ENCODE measurements at regions not wholly inside any gene's neighbourhood (a gene's known extent, or its start where the extent isn't known, plus 50 kb on each side); places are given as distances from the start of the nearest gene placed in this dataset.

- no peak for DNase-seq
- no peak overlapping the region for H3K27ac ChIP-seq
- TF ChIP-seq CTCF (IDR thresholded peaks at IDR 0.05; ENCODE audit: low read depth, low read length), result no peak
Measured at GRCh38 chr16:86335266-86336172, 174.8 kb upstream of the FOXF1 start.

DNA sequence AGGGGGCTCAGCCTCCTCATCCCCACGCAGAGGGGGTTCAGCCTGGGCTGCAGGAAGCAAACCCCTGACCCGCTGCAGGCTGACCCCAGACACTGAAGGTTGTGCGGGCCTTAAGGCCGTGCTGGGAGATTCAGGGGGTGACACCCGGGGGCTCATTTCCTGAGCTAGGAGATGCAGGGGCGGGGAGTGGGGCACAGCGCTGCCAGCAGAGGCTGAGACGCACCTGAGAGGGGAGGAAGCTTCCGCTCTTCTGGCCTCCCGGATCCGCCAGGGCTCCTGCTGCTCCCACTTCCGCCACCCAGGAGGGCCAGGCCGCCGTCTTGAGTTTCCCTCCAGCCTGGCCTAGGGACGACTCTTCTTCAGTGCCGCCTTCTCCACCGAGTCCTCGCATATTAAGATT lies 173.2 kb upstream of the FOXF1 start:
- H3K9me3 ChIP-seq (ENCODE audit: severe bottlenecking), result no peaks in the 10 kb centered on the region
- no peak for TF ChIP-seq CTCF (IDR thresholded peaks at IDR 0.05; ENCODE audit: low read depth, low read length)

More at GRCh38 chr16:86335266-86336172, 174.8 kb upstream of the FOXF1 start:
- H3K9me3 ChIP-seq (ENCODE audit: severe bottlenecking), result no peaks in the 10 kb centered on the region
- no peaks in the 10 kb centered on the region for H3K36me3 ChIP-seq
- H3K4me3 ChIP-seq (ENCODE audit: low read depth, low read length), result no peak overlapping the region
- no peaks in the 10 kb centered on the region for H3K27me3 ChIP-seq (ENCODE audit: insufficient read depth, low read depth, severe bottlenecking)

DNA sequence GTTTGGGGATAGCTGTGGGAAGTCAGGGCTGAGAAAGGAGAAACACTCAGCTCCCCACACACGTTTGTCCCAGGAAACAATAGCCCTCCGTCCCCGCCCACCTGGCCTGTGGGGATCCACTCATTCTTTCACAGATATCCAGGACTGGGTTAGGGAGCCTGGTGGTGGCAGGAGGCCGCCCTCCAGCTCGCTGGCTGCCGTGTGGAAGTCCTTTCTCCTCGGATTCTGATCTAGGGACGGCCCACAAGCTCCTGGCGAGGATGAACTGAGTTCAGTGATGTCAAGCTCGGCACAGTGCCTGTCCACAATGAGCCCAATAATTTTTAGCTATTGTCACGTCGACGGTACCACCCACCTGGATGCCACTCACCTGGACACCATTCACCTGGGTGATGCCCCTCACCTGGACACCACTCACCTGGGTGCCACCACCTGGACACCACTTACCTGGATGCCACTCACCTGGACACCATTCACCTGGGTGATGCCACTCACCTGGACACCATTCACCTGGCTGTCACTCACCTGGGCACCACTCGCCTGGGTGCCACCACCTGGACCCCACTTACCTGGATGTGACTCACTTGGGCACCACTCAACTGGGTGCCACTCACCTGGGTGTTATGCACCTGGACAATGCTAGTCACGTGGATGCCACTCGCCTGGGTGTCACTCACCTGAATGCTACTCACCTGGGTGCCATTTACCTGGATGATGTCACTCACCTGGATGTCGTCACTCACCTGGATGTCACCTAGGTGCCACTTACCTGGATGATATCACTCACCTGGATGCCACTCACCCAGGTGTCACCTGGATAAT lies 172.5 kb upstream of the FOXF1 start:
- no peaks in the 10 kb centered on the region for H3K27me3 ChIP-seq (ENCODE audit: insufficient read depth, low read depth, severe bottlenecking)
- H3K4me3 ChIP-seq (ENCODE audit: low read depth, low read length), result no peak overlapping the region
- no peaks in the 10 kb centered on the region for H3K36me3 ChIP-seq
- no peak overlapping the region for H3K27ac ChIP-seq
- DNase-seq, result no peak
- TF ChIP-seq CTCF (IDR thresholded peaks at IDR 0.05; ENCODE audit: low read depth, low read length), result no peak
- H3K9me3 ChIP-seq (ENCODE audit: severe bottlenecking), result no peaks in the 10 kb centered on the region

More for the DNA sequence above, 173.2 kb upstream of the FOXF1 start:
- H3K4me3 ChIP-seq (ENCODE audit: low read depth, low read length), result no peak overlapping the region
- H3K27me3 ChIP-seq (ENCODE audit: insufficient read depth, low read depth, severe bottlenecking), result no peaks in the 10 kb centered on the region
- H3K27ac ChIP-seq, result no peak overlapping the region
- no peaks in the 10 kb centered on the region for H3K36me3 ChIP-seq
- no peak for DNase-seq

- no peaks in the 10 kb centered on the region for H3K9me3 ChIP-seq (ENCODE audit: severe bottlenecking)
- no peak for DNase-seq
- no peak overlapping the region for H3K27ac ChIP-seq
- no peaks in the 10 kb centered on the region for H3K27me3 ChIP-seq (ENCODE audit: insufficient read depth, low read depth, severe bottlenecking)
- TF ChIP-seq CTCF (IDR thresholded peaks at IDR 0.05; ENCODE audit: low read depth, low read length), result no peak
- no peaks in the 10 kb centered on the region for H3K36me3 ChIP-seq
- H3K4me3 ChIP-seq (ENCODE audit: low read depth, low read length), result no peak overlapping the region
Measured at GRCh38 chr16:86338403-86339115, 171.8 kb upstream of the FOXF1 start.

DNA sequence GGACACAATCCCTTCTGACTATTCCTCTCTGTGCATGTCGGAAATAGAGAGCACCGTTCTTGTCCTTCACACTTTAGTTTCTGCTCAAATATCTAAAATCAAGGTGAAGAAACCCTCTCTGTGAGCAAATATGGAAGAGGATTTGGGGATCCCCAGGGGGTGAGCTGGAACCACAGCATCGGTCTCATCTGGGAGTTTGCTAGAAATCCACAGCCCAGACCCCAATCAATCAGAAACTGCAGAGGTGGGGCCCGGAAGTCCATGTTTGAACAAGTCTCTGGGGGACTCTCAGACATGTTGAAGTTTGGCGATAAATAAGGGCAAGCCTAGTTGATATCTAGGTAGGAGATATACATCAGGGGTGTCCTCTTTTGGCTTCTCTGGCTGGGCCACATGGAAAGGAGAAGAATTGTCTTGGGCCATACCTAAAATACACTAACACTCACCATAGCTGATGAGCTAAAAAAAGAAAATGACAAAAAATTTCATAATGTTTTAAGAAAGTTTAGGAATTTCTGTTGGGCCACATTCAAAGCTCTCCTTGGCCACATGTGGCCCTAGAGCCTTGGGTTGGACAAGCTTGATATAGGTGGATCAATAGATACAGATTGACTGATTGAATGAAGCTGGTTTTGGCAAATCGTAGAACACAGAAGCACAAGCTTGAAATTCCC lies 168.0 kb upstream of the FOXF1 start:
- TF ChIP-seq CTCF (IDR thresholded peaks at IDR 0.05; ENCODE audit: low read depth, low read length), result no peak
- H3K9me3 ChIP-seq (ENCODE audit: severe bottlenecking), result no peaks in the 10 kb centered on the region
- no peak for DNase-seq
- no peaks in the 10 kb centered on the region for H3K36me3 ChIP-seq
- H3K27ac ChIP-seq, result no peak overlapping the region
- no peaks in the 10 kb centered on the region for H3K27me3 ChIP-seq (ENCODE audit: insufficient read depth, low read depth, severe bottlenecking)
- H3K4me3 ChIP-seq (ENCODE audit: low read depth, low read length), result no peak overlapping the region
